NCI-H524 (cell line): ENCODE measurements at regions not wholly inside any gene's neighbourhood (a gene's known extent, or its start where the extent isn't known, plus 50 kb on each side); places are given as distances from the start of the nearest gene placed in this dataset.

Source experiments
- DNase-seq, 2 experiments: peaks; one replicate each; lab custom pipeline; 2025; lab: John Stamatoyannopoulos, UW

DNA sequence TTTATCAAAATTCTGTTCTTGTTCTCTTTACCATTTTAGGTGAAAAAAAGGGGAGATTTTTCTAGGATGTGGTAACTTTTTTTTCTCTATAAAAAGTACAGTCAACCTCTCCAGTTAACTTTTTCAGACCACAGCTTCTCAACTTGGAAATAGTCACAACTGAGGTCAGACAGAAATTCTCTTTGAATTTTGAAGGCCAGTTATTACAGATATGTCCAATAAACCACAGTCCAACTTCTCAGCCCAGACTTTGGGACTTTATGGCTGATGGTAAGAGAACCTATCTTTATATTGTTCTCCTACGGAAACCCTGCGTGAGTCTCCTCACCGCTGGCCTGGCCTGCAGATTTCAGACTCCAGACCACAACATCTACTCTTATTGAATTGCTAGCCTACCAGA, 176.7 kb downstream of the DACT1 start:
- no peak for DNase-seq

DNA sequence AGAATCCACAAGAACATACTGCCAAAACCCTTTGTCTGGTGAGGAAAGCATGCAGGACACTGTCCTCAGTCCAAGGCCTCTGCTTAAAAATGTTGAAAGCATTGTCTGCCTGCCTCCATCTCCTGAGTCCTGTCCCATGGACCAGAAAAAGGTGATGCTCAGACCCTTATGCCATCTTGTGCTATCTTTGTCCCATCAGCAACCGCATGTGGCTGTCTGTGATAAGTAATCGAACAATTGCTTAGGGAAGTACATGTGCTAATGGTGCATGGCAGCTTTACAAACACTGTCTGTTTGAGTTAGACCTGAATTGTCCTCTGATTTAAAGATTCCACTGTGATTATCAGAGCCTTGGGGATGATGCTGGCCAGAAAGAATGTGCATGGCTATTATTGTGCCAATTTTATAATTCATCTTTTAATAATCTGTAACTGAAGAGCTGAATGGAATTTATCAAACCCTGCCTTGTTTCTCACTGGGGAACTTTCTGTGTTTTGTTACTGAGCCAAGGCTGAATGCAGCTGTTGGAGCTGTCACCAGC, 177.5 kb downstream of the DACT1 start:
- peak in 1 of 2 experiments; percentile 22 for DNase-seq

- DNase-seq: no peak
Measured at GRCh38 chr14:58815794-58816193, 178.0 kb downstream of the DACT1 start.

- DNase-seq: no peak
Measured at GRCh38 chr14:58816416-58817115, 178.8 kb downstream of the DACT1 start.

DNA sequence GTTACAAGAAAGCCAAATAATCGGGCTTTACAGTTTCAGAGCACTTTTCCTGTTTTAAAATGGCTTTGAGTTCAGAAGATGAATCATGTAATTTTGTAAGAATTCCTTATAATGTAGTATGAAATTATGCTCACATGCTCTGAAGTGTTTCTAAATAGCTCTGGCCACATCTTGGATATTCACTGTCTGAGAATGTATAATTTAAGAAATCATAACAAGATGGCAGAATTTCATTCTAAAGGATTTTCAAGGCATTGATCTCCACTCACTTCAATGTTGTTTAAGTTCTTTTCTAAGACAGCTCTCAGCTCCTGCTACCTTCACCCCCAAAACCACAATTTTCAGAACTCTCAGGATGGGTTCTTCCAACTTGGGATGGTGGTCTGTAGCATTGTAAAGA, 180.1 kb downstream of the DACT1 start:
- DNase-seq: no peak

DNA sequence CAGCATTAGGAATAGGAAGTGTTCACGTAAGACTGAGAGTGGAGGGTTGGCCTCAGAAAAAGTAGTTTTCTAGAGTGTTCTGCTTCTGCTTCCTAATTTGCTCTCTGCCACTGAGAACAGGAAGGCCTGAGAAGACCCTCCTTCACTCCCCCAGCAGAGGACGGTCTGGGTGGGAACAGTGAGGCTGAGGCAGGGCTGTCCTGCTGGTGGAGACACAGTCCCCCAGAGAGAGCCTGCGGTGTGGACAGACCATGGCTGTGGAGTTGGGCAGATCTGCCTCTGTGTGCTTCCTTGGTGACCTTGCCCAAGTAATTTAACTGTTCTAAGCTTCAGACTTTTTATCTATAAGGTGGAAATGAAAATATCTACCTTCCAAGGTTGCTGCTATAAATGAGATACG, 182.3 kb downstream of the DACT1 start:
- DNase-seq: no peak

- no peak for DNase-seq
Measured at GRCh38 chr14:58821421-58821820, 183.7 kb downstream of the DACT1 start.

GRCh38 chr14:58822856-58823255, 185.1 kb downstream of the DACT1 start:
- peak; percentile 92 to 98 for DNase-seq

GRCh38 chr14:58823312-58823711, 185.6 kb downstream of the DACT1 start:
- peak; percentile 90 to 96 for DNase-seq

GRCh38 chr14:58824106-58824505, 186.3 kb downstream of the DACT1 start:
- peak; percentile 75 to 76 for DNase-seq

- DNase-seq: no peak
Measured at GRCh38 chr14:58824796-58825195, 187.0 kb downstream of the DACT1 start.

- DNase-seq: peak in 1 of 2 experiments; percentile 47
Measured at GRCh38 chr14:58825606-58826005, 187.8 kb downstream of the DACT1 start.

GRCh38 chr14:58826845-58827686, 189.3 kb downstream of the DACT1 start:
- peak in 1 of 2 experiments; percentile 29 for DNase-seq

GRCh38 chr14:58828298-58828697, 190.5 kb downstream of the DACT1 start:
- no peak for DNase-seq

- no peak for DNase-seq
Measured at GRCh38 chr14:58829594-58829993, 191.8 kb downstream of the DACT1 start.

DNA sequence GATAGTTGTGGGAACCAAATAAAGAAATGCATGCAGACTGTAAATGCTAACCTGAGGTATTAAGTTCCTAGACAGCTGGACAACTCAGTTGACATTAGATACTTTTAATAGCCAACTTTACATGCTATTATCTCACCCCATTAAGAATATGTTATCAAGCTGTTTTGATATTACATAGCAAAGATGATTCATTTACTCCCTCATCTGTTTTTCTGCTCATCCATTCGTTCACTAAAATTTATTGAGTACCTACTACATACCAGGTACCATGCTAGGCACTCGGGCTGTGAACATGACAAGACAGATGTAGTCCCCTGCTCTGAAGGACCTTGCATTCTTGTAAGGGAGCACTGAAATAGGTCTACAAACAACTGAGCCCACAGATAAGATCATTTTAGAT, 192.4 kb downstream of the DACT1 start:
- peak; percentile 66 to 93 for DNase-seq

- DNase-seq: peak; percentile 99 to 100
Measured at GRCh38 chr14:58832095-58832521, 194.3 kb downstream of the DACT1 start.

DNA sequence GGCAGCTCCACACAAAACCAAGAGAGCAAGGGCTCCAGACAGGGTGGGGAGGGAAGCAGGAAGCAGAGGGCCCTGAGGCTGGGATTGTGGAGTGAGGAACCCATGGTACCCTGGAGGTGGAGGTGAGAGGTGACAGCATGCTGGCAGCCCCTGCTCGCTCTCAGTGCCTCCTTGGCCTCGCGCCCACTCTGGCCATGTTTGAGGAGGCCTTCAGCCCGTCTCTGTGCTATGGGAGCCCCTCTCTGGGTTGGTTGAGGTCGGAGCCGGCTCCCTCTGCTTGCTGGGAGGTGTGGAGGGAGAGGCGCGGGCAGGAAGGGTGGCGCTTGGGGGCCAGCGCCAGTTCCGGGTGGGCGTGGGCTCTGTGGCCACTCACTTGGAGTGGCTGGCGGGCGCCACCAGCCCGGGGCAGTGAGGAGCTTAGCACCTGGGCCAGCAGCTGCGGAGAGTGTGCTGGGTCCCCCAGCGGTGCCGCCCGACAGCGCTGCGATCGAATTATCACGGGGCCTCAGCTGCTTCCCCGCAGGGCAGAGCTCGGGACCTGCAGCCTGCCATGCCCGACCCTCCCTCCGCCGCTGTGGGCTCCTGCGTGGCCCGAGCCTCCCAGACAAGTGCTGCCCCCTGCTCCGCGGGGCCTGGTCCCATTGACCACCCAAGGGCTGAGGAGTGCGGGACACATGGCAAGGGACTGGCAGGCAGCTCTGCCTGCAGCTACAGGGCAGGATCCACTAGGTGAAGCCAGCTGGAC, 196.0 kb downstream of the DACT1 start:
- DNase-seq: no peak

DNA sequence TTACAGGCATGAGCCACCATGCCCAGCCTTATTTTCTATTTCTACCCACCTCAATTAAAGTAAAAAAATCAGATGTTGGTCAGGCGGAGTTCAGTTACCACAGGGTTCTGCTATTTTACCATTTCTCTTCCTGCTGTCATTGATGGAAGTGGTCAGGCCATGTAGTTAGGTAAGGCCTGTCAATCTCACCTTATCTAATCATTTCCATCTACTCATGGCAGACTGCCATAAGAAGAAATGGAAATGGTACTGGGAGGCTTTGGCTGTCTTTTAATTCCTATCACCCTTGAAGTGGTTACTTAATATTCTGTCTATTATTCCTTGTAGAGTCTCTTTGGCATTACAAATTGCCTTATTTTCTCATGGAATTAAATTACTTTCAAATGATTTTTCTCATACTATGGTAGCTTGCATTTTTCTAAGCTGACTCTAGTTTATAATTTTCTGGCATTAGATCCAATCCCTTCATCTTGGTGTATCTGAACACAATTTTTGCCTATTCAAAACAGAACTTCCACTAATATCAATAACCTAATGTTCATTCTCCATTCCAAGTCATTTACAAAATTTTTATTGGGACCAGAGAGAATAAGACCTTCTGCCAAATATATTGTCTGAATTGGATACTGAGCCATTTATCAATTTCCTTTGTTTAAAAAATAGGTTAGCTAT, 198.7 kb downstream of the DACT1 start:
- no peak for DNase-seq

DNA sequence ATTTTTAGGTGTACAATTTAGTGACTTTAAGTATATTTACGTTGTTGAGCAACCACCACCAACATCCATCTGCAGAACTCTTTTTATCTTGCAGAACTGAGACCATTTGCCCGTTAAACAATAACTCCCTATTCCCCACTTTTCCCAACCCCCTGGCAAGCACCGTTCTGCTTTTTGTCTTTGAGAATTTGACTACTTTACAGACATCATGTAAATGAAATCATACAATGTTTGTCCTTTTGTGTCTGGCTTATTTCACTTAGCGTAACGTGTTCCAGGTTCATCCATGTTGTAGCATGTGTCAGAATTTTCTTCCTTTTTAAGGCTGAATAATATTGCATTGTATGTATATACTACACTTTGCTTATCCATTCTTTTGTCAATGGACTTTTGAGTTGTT, 201.5 kb downstream of the DACT1 start:
- DNase-seq: no peak

GRCh38 chr14:58844544-58844943, 206.8 kb downstream of the DACT1 start:
- no peak for DNase-seq
